Keratinocyte (primary cell): ENCODE measurements at regions not wholly inside any gene's neighbourhood (a gene's known extent, or its start where the extent isn't known, plus 50 kb on each side); places are given as distances from the start of the nearest gene placed in this dataset.

Source experiments
- EZH2 ChIP-seq: IDR thresholded peaks from one replicate; pipeline ENCODE4 v1.6.1; 2012; ENCODE audit warnings: inconsistent platforms, mild to moderate bottlenecking, low read length, moderate library complexity
- TF ChIP-seq, protein P1 (sequence below), 3 experiments: IDR thresholded peaks in 1 of 3; conservative IDR thresholded peaks in 1 of 3; optimal IDR thresholded peaks in 1 of 3; 2 replicates in 2 of 3; 3 replicates in 1 of 3; pipeline versions ENCODE3 to v1.5.1; 2011; ENCODE audit warnings: low read length in 3 of 3, mild to moderate bottlenecking in 3 of 3, moderate library complexity in 2 of 3, control low read depth in 1 of 3, inconsistent platforms in 1 of 3; ENCODE audit not compliant: insufficient read depth in 2 of 3; ENCODE audit errors: extremely low read depth in 1 of 3

DNA sequence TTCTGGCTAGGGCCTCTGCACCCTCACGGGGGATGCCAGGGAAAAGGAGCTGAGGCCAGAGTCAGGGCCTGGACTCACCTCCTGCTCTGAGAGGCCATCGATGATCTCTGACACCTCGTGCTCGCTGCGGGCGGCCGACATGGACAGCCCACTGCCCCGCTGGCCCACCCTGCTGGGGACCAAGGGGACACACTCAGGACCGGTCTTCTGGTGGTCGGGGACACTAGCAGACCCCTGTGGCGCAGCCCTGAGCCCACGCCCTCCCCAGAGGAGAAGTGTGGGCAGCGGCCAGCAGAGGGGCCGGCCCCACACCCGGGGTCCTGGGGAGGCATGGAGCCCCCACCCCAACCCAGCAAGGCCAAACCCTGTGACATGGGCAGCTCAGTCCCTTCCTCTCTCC lies 134.6 kb downstream of the RFLNA start:
- TF ChIP-seq, protein P1, sequence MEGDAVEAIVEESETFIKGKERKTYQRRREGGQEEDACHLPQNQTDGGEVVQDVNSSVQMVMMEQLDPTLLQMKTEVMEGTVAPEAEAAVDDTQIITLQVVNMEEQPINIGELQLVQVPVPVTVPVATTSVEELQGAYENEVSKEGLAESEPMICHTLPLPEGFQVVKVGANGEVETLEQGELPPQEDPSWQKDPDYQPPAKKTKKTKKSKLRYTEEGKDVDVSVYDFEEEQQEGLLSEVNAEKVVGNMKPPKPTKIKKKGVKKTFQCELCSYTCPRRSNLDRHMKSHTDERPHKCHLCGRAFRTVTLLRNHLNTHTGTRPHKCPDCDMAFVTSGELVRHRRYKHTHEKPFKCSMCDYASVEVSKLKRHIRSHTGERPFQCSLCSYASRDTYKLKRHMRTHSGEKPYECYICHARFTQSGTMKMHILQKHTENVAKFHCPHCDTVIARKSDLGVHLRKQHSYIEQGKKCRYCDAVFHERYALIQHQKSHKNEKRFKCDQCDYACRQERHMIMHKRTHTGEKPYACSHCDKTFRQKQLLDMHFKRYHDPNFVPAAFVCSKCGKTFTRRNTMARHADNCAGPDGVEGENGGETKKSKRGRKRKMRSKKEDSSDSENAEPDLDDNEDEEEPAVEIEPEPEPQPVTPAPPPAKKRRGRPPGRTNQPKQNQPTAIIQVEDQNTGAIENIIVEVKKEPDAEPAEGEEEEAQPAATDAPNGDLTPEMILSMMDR (optimal IDR thresholded peaks at IDR 0.05 in 1 of 3, IDR thresholded peaks at IDR 0.05 in 1 of 3, conservative IDR thresholded peaks at IDR 0.05 in 1 of 3; ENCODE audit: extremely low read depth in 1 of 3, insufficient read depth in 2 of 3, low read length in 3 of 3): no peak
- no peak for TF ChIP-seq EZH2
